ENCODE measurements at regions not wholly inside any gene's neighbourhood (a gene's known extent, or its start where the extent isn't known, plus 50 kb on each side); places are given as distances from the start of the nearest gene placed in this dataset.

DNA sequence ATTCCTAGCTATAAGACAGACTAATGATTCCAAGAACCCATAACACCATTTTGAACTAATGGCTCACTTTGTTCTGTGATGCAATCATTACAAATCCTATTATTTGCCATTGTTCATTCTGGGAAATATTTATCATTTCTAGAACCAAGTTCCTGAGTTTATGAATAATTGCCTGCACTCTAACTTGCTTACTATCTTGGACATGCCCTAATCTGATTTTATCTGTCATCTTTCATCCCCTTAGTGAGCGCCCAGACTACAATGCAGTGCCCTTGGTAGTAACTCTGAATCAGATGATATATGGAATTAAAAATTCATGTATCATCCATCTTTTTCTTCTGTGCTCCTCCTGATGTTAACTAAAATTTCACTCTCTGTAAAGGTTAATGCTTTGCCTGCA, 703.1 kb upstream of the MDGA2 start:
- TF ChIP-seq, protein P1, sequence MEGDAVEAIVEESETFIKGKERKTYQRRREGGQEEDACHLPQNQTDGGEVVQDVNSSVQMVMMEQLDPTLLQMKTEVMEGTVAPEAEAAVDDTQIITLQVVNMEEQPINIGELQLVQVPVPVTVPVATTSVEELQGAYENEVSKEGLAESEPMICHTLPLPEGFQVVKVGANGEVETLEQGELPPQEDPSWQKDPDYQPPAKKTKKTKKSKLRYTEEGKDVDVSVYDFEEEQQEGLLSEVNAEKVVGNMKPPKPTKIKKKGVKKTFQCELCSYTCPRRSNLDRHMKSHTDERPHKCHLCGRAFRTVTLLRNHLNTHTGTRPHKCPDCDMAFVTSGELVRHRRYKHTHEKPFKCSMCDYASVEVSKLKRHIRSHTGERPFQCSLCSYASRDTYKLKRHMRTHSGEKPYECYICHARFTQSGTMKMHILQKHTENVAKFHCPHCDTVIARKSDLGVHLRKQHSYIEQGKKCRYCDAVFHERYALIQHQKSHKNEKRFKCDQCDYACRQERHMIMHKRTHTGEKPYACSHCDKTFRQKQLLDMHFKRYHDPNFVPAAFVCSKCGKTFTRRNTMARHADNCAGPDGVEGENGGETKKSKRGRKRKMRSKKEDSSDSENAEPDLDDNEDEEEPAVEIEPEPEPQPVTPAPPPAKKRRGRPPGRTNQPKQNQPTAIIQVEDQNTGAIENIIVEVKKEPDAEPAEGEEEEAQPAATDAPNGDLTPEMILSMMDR (IDR thresholded peaks at IDR 0.05; ENCODE audit: low read depth, low read length): no peak
- DNase-seq (ENCODE audit: low read depth, low spot score): no peak
- in situ Hi-C loops (cut with HindIII; ENCODE audit: low sequenced_read_pairs): no loop called here
- no peak overlapping the region for H3K4me3 ChIP-seq (ENCODE audit: low read depth, low read length)

DNA sequence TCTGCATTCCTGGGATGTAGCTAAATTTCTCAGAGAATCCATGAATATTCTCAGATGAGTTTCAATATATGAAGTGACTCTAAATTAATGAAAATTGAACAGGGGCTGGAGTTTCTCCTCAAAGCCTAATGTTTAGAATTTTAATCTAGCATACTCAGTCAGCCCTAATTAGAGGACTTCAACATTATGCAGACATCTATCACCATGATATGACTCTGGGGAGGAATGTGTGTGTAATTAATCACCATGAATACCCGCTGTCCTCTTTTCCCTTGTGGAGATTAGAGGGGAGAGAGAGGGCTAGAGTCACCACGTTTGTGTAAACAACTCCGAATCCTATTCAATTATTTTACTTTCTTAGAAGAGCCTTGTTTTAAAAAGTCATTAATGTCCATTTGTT, 698.6 kb upstream of the MDGA2 start:
- H3K4me3 ChIP-seq (ENCODE audit: low read depth, low read length): no peak overlapping the region
- in situ Hi-C loops (cut with HindIII; ENCODE audit: low sequenced_read_pairs): no loop called here
- DNase-seq (ENCODE audit: low read depth, low spot score): no peak
- TF ChIP-seq, protein P1 (IDR thresholded peaks at IDR 0.05; ENCODE audit: low read depth, low read length): no peak

DNA sequence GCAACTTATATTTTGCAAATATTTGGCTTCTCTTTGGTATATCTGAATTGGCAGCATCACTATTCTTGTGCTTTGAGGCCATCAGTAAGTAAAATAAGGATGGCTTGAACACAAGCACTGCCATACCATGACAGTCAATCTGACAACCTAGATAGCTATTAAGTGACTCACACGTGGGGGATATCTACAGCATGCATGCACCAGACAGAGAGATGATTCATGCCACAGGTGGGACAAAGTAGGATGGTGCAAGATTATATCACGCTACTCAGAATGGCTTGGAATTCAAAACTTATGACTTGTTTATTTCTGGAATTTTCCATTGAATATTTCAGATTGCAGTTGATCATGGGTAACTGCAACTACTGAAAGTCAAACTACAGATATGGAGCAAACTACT, 675.6 kb upstream of the MDGA2 start:
- in situ Hi-C loops (cut with HindIII; ENCODE audit: low sequenced_read_pairs): no loop called here
- TF ChIP-seq, protein P1 (IDR thresholded peaks at IDR 0.05; ENCODE audit: low read depth, low read length): no peak
- H3K4me3 ChIP-seq (ENCODE audit: low read depth, low read length): no peak overlapping the region
- DNase-seq (ENCODE audit: low read depth, low spot score): no peak

DNA sequence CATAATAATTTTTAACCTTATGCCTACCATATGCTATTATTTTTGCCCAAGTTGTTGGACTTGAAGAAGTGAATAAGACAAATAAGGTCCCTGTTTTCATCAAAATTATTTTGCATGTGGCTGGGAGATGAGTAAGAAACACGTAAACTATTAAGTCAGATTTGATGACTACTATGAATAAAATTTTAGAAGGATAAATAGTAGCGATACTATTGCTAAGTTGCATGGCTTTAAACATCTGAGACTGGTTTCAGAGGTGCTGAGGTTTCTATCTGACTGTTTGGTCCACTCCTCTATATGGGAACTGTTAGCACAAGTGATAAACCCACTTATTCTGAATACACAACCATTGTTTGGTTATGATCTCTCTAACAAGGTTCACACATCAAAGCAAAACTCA, 674.3 kb upstream of the MDGA2 start:
- no peak overlapping the region for H3K4me3 ChIP-seq (ENCODE audit: low read depth, low read length)
- TF ChIP-seq, protein P1 (IDR thresholded peaks at IDR 0.05; ENCODE audit: low read depth, low read length): no peak
- DNase-seq (ENCODE audit: low read depth, low spot score): no peak
- in situ Hi-C loops (cut with HindIII; ENCODE audit: low sequenced_read_pairs): no loop called here

DNA sequence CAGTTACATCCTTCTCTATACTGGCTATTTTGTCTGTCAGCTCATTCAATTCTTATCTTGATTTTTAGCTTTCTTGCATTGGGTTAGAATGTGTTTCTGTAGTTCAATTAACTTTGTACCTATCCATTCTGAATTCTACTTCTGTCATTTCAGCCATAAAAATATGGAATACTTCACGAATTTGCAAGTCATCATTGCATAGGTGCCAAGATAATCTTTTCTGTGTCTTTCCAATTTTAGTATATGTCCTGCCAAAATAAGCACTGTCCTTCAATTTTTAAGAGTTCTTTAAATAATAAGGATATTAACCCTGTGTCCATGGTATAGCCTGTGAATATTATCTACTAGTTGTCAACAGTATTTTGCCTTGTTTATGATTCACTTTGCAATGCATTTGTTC, 665.7 kb upstream of the MDGA2 start:
- TF ChIP-seq, protein P1 (IDR thresholded peaks at IDR 0.05; ENCODE audit: low read depth, low read length): no peak
- in situ Hi-C loops (cut with HindIII; ENCODE audit: low sequenced_read_pairs): no loop called here
- no peak overlapping the region for H3K4me3 ChIP-seq (ENCODE audit: low read depth, low read length)
- DNase-seq (ENCODE audit: low read depth, low spot score): no peak

DNA sequence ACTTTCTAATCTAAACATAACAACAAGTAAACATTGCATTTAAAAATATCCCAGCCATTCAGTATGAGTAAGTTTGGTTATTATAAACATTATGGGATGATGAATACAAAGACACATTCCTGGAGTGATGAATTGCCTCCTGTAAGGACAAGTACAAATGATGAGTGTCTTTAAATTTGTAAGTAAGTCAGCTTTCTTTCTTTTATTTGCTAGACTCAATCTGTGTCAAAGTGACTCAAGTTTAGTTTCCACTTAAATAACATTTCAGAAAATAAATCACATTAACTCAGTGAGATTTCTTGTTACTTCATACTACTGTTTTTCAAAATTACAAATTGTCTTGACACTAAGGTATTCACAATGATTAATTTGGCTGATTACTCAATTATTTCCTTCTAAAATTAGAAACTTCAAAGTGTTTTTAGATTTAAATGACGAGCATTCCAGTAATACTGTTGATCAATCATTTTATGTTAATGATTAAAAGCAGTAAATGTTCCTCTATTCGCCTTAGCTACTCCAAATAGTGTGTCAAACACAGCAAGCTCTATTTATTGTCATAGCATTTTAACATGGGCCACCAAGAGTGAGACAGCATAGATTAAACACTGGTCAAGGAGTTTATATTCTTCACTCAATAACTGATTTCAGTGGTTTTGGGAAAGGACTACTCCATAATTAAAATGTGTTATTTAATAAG, 658.0 kb upstream of the MDGA2 start:
- TF ChIP-seq, protein P1 (IDR thresholded peaks at IDR 0.05; ENCODE audit: low read depth, low read length): no peak
- no peak overlapping the region for H3K4me3 ChIP-seq (ENCODE audit: low read depth, low read length)
- in situ Hi-C loops (cut with HindIII; ENCODE audit: low sequenced_read_pairs): no loop called here
- no peak for DNase-seq (ENCODE audit: low read depth, low spot score)
